ENCODE measurements at regions not wholly inside any gene's neighbourhood (a gene's known extent, or its start where the extent isn't known, plus 50 kb on each side); places are given as distances from the start of the nearest gene placed in this dataset.

GRCh38 chr13:53182724-53183123 lies 154.1 kb downstream of the OLFM4 start:
- Histone ChIP-seq H3K27ac (ENCODE audit: low read length) (no peak overlapping the region), H3K36me3 (ENCODE audit: insufficient read depth, low read length) (no peaks in the 10 kb centered on the region), H3K4me2 (ENCODE audit: insufficient read depth, low read length) (no peak overlapping the region), H2AFZ (ENCODE audit: low read depth, low read length) (no peak overlapping the region), H3K27me3 (ENCODE audit: insufficient read depth, low read length, poor library complexity) (no peaks in the 10 kb centered on the region), H3K9ac (ENCODE audit: low read depth, low read length) (no peak overlapping the region), H3K4me3 (ENCODE audit: low read depth in 1 of 2, low read length in 2 of 2) (no peak overlapping the region), H4K20me1 (ENCODE audit: insufficient read depth, low read length) (no peaks in the 10 kb centered on the region), H3K79me2 (ENCODE audit: insufficient read depth, low read length) (no peaks in the 10 kb centered on the region), H3K9me3 (ENCODE audit: insufficient read depth, low read length, severe bottlenecking) (no peaks in the 10 kb centered on the region), H3K4me1 (ENCODE audit: insufficient read depth, low read length) (no peaks in the 10 kb centered on the region)
- no peak for TF ChIP-seq EZH2 (IDR thresholded peaks at IDR 0.05; ENCODE audit: borderline replicate concordance, low read depth, low read length, severe bottlenecking)
- no peak for TF ChIP-seq CTCF (IDR thresholded peaks at IDR 0.05; ENCODE audit: borderline replicate concordance, extremely low read depth, low read length, poor library complexity, severe bottlenecking)
- DNase-seq = no peak
- no peak for ATAC-seq (ENCODE audit: insufficient read depth, low read depth)

- Histone ChIP-seq H3K9ac (ENCODE audit: low read depth, low read length) (no peak overlapping the region), H3K79me2 (ENCODE audit: insufficient read depth, low read length) (no peaks in the 10 kb centered on the region), H3K4me2 (ENCODE audit: insufficient read depth, low read length) (no peak overlapping the region), H2AFZ (ENCODE audit: low read depth, low read length) (no peak overlapping the region), H3K36me3 (ENCODE audit: insufficient read depth, low read length) (no peaks in the 10 kb centered on the region), H3K4me1 (ENCODE audit: insufficient read depth, low read length) (no peaks in the 10 kb centered on the region), H3K4me3 (ENCODE audit: low read depth in 1 of 2, low read length in 2 of 2) (no peak overlapping the region), H3K9me3 (ENCODE audit: insufficient read depth, low read length, severe bottlenecking) (no peaks in the 10 kb centered on the region), H4K20me1 (ENCODE audit: insufficient read depth, low read length) (no peaks in the 10 kb centered on the region), H3K27me3 (ENCODE audit: insufficient read depth, low read length, poor library complexity) (peaks cover 2% of the 10 kb centered on the region), H3K27ac (ENCODE audit: low read length) (no peak overlapping the region)
- no peak for TF ChIP-seq EZH2 (IDR thresholded peaks at IDR 0.05; ENCODE audit: borderline replicate concordance, low read depth, low read length, severe bottlenecking)
- TF ChIP-seq CTCF (IDR thresholded peaks at IDR 0.05; ENCODE audit: borderline replicate concordance, extremely low read depth, low read length, poor library complexity, severe bottlenecking) = no peak
- no peak for ATAC-seq (ENCODE audit: insufficient read depth, low read depth)
- DNase-seq = no peak
These were observed 159.5 kb downstream of the OLFM4 start for GRCh38 chr13:53188120-53188519.

GRCh38 chr13:53189162-53189561 lies 160.5 kb downstream of the OLFM4 start:
- no peaks in the 10 kb centered on the region for H3K79me2 ChIP-seq (ENCODE audit: insufficient read depth, low read length)
- no peaks in the 10 kb centered on the region for H4K20me1 ChIP-seq (ENCODE audit: insufficient read depth, low read length)
- no peak overlapping the region for H3K4me2 ChIP-seq (ENCODE audit: insufficient read depth, low read length)
- no peak overlapping the region for H3K9ac ChIP-seq (ENCODE audit: low read depth, low read length)
- DNase-seq (no peak), ATAC-seq (ENCODE audit: insufficient read depth, low read depth) (no peak)
- H3K27ac ChIP-seq (ENCODE audit: low read length) = no peak overlapping the region
- no peaks in the 10 kb centered on the region for H3K9me3 ChIP-seq (ENCODE audit: insufficient read depth, low read length, severe bottlenecking)
- peaks cover 2% of the 10 kb centered on the region for H3K27me3 ChIP-seq (ENCODE audit: insufficient read depth, low read length, poor library complexity)
- no peaks in the 10 kb centered on the region for H3K36me3 ChIP-seq (ENCODE audit: insufficient read depth, low read length)
- no peaks in the 10 kb centered on the region for H3K4me1 ChIP-seq (ENCODE audit: insufficient read depth, low read length)
- no peak overlapping the region for H3K4me3 ChIP-seq (ENCODE audit: low read depth in 1 of 2, low read length in 2 of 2)
- TF ChIP-seq EZH2 (IDR thresholded peaks at IDR 0.05; ENCODE audit: borderline replicate concordance, low read depth, low read length, severe bottlenecking) (no peak), CTCF (IDR thresholded peaks at IDR 0.05; ENCODE audit: borderline replicate concordance, extremely low read depth, low read length, poor library complexity, severe bottlenecking) (peak; percentile 20)
- no peak overlapping the region for H2AFZ ChIP-seq (ENCODE audit: low read depth, low read length)

GRCh38 chr13:53191091-53191490 lies 162.5 kb downstream of the OLFM4 start:
- no peak for ATAC-seq (ENCODE audit: insufficient read depth, low read depth)
- Histone ChIP-seq H3K4me1 (ENCODE audit: insufficient read depth, low read length) (no peaks in the 10 kb centered on the region), H3K36me3 (ENCODE audit: insufficient read depth, low read length) (no peaks in the 10 kb centered on the region), H3K4me3 (ENCODE audit: low read depth in 1 of 2, low read length in 2 of 2) (no peak overlapping the region), H3K9ac (ENCODE audit: low read depth, low read length) (no peak overlapping the region), H3K4me2 (ENCODE audit: insufficient read depth, low read length) (no peak overlapping the region), H2AFZ (ENCODE audit: low read depth, low read length) (no peak overlapping the region), H4K20me1 (ENCODE audit: insufficient read depth, low read length) (no peaks in the 10 kb centered on the region), H3K79me2 (ENCODE audit: insufficient read depth, low read length) (no peaks in the 10 kb centered on the region), H3K27ac (ENCODE audit: low read length) (no peak overlapping the region), H3K27me3 (ENCODE audit: insufficient read depth, low read length, poor library complexity) (peaks cover 2% of the 10 kb centered on the region), H3K9me3 (ENCODE audit: insufficient read depth, low read length, severe bottlenecking) (no peaks in the 10 kb centered on the region)
- DNase-seq = no peak
- no peak for TF ChIP-seq EZH2 (IDR thresholded peaks at IDR 0.05; ENCODE audit: borderline replicate concordance, low read depth, low read length, severe bottlenecking)
- TF ChIP-seq CTCF (IDR thresholded peaks at IDR 0.05; ENCODE audit: borderline replicate concordance, extremely low read depth, low read length, poor library complexity, severe bottlenecking) = no peak
